ENCODE measurements at regions not wholly inside any gene's neighbourhood (a gene's known extent, or its start where the extent isn't known, plus 50 kb on each side); places are given as distances from the start of the nearest gene placed in this dataset.

DNA sequence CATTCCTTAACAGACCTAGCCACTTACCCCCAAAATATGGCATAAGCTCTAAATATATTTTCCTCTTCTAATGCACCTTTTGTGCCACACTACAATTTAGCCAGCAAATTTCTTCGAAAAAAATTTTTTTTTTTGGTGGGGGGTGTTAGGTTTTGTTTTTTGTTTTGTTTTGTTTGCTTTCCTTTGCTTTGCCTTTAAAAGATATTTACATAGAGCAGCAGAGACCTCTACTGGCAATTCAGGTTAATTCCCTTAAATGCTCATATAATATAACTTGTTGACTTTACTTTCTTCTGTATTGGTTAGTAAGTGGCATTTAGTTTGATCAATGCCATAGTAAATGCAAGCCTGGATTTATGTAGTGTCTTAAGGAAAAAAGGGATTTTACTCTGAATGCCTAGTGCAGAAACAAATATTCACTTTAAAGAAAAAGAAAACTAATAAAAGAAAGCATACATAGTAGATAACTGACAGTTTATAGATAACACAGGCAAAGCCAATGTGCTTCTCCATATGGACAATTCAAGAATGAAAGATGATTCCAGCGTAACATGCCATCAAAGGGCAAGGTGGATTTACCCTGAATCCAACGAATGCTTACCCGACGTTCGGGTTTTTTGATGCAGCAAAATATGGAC is 1250.6 kb downstream of the GATA3 start:
- no peak for TF ChIP-seq GATA3 (IDR thresholded peaks at IDR 0.05; ENCODE audit: low read depth, low read length)
- TF ChIP-seq GATA2 (IDR thresholded peaks at IDR 0.05; ENCODE audit: low read depth, low read length): no peak

Data from SH-SY5Y (cell line).